Breast epithelium (tissue), 3 donors: ENCODE measurements at regions not wholly inside any gene's neighbourhood (a gene's known extent, or its start where the extent isn't known, plus 50 kb on each side); places are given as distances from the start of the nearest gene placed in this dataset.

Experiments used
- POLR2A ChIP-seq: fragments of 450-650 bp; IDR thresholded peaks from one replicate; pipeline ENCODE4 v1.6.1; 2016; ENCODE audit warnings: antibody characterized with exemption, mild to moderate bottlenecking, moderate library complexity
- TF ChIP-seq, protein P1 (sequence below), 3 donors: fragments of 450-650 bp; IDR thresholded peaks; one replicate each; pipeline ENCODE4 v1.5.1; 2016 to 2017; ENCODE audit warnings: antibody characterized with exemption in 3 of 3, mild to moderate bottlenecking in 3 of 3, moderate library complexity in 3 of 3

GRCh38 chr6:146938266-146938665, 266.0 kb upstream of the STXBP5 start:
- no peak for TF ChIP-seq POLR2A
- TF ChIP-seq, protein P1, sequence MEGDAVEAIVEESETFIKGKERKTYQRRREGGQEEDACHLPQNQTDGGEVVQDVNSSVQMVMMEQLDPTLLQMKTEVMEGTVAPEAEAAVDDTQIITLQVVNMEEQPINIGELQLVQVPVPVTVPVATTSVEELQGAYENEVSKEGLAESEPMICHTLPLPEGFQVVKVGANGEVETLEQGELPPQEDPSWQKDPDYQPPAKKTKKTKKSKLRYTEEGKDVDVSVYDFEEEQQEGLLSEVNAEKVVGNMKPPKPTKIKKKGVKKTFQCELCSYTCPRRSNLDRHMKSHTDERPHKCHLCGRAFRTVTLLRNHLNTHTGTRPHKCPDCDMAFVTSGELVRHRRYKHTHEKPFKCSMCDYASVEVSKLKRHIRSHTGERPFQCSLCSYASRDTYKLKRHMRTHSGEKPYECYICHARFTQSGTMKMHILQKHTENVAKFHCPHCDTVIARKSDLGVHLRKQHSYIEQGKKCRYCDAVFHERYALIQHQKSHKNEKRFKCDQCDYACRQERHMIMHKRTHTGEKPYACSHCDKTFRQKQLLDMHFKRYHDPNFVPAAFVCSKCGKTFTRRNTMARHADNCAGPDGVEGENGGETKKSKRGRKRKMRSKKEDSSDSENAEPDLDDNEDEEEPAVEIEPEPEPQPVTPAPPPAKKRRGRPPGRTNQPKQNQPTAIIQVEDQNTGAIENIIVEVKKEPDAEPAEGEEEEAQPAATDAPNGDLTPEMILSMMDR (IDR thresholded peaks at IDR 0.05): no peak
